ENCODE measurements at regions not wholly inside any gene's neighbourhood (a gene's known extent, or its start where the extent isn't known, plus 50 kb on each side); places are given as distances from the start of the nearest gene placed in this dataset.
"Not testable (repeated sequence)": the region's sequence is repeated elsewhere in the genome, so short reads cannot be mapped to it uniquely, and the experiment has no call there.

DNA sequence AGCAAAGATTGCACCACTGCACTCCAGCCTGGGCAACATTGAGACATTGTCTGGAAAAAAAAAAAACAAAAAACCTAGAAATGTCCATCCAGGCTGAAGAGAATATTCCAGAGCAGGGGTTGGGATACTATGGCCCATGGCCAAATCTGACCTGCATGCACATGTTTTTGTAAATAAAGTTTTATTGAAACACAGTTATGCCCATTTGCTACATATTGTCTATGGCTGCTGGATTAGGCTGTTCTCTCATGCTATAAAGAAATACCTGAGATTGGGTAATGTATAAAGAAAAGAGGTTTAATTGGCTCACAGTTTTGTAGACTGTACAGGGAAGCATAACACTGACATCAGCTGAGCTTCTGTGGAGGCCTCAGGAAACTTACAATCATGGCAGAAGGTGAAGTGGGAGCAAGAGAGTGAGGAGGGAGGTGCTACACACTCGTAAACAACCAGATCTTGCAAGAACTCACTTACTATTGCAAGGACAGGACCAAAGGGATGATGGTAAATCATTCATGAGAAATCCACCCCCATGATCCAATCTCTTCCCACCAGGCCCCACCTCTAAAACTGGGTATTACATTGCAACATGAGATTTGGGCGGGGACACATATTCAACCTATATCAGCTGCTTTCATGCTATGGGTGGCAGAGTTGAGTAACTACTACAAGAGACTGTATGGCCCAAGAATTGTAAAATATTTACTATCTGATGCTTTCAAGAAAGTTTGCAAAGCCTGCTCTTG lies 137.8 kb upstream of the ROPN1B start:
- DNase-seq: not testable (repeated sequence)

DNA sequence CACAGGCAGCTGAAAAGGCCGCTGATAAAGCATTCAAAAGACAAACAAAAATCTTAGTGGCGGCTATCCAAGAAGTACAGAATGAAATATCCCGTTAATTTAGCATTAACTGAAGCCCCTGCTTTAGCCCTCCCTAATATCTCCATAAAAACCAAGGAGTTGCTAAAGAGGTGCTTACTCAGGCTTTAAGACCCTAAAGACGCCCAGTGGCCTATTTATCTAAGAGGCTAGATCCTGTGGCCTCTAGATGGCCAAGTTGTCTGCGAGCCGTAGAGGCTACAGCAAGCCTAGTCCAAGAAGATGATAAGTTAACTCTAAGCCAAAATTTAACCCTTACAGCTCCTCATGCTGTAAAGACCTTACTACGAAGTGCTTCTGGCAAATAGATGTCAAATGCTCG lies 133.4 kb upstream of the ROPN1B start:
- not testable (repeated sequence) for DNase-seq

DNA sequence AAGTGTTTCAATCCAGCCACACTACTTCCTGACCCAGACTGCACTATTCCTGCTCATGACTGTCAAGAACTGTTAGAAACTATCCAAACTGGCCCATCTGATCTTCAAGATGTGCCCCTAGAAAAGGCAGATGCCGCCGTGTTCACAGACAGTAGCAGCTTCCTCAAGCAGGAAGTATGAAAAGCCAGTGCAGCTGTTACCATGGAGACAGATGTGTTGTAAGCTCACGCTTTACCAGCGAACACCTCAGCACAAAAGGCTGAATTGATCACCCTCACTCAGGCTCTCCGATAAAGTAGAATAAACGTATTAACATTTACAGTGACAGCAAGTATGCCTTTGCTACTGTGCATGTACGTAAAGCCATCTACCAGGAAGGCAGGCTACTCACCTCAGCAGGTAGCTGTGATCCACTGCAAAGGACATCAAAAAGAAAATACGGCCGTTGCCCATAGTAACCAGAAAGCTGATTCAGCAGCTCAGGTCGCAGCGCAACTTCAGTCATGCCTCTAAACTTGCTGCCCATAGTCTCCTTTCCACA lies 132.9 kb upstream of the ROPN1B start:
- DNase-seq: peak; percentile 81

DNA sequence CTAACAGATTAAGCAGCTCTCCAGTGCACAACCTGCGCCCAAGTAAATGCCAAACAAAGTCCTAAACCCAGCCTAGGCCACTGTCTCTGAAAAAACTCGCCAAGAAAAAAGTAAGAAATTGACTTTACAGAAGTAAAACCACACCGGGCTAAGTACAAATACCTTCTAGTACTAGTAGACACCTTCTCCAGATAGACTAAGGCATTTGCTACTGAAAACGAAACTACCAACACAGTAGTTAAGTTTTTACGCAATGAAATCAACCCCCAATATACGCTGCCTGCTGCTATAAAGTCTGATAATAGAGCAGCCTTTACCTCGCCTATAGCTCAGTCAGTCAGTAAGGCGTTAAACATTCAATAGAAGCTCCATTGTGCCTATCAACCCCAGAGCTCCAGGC lies 132.2 kb upstream of the ROPN1B start:
- DNase-seq: peak; percentile 57

DNA sequence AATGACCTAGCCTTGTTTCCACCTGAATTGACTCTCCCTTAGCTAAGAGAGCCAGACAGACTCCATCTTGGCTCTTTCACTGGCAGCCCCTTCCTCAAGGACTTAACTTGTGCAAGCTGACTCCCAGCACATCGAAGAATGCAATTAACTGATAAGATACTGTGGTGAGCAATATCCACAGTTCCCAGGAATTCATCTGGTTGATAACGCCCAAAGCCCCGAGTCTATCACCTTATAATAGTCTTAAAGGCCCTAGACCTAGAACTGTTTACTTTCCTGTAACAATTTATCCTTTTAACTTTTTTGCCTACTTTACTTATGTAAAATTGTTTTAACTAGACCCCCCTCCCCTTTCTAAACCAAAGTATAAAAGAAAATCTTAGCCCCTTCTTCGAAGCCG lies 130.1 kb upstream of the ROPN1B start:
- DNase-seq: not testable (repeated sequence)

DNA sequence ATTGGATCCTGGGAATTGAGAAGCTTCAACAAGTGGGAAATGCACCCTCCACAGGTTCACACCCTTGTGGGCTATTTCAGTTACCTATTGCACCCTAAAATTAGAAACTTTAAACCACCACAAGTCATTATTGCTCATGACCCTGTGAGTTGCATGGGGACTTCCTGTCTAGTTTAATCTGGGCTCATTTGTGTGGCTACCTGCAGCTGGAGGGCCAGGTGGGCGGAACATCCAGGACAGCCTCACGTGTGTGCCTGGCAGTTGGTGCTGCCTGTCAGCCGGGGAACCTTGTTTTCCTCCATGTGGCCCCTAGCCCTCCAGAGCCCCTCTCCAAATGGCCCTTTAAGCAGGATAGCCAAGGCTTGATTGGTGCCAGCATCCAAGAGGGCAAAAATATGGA lies 128.5 kb upstream of the ROPN1B start:
- DNase-seq: not testable (repeated sequence)

DNA sequence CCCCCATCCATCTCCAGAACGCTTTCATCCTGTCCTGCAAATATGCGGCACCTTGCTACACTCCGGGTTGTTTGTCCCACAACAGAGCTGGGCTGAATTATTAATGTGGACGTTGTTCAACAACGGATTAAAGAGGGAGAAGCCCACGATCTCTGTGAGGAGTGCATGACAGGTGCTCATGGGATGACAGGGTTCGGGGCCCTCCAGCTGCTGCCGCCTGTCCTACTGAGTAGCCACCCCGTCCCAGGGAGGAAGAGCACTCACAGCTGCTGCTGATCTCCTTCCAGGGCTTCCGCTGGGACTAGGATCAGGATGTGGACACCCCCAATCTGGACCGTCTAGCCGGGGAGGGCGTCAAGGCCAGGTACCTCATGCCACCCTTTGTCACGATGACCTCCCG lies 121.0 kb upstream of the ROPN1B start:
- DNase-seq: not testable (repeated sequence)

DNA sequence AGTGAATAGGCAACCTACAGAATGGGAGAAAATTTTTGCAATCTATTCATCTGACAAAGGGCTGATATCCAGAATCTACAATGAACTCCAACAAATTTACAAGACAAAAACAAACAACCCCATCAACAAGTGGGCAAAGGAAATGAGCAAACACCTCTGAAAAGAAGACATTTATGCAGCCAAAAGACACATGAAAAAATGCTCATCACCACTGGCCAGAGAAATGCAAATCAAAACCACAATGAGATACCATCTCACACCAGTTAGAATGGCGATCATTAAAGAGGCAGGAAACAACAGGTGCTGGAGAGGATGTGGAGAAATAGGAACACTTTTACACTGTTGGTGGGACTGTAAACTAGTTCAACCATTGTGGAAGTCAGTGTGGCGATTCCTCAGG lies 114.0 kb upstream of the ROPN1B start:
- DNase-seq: not testable (repeated sequence)

DNA sequence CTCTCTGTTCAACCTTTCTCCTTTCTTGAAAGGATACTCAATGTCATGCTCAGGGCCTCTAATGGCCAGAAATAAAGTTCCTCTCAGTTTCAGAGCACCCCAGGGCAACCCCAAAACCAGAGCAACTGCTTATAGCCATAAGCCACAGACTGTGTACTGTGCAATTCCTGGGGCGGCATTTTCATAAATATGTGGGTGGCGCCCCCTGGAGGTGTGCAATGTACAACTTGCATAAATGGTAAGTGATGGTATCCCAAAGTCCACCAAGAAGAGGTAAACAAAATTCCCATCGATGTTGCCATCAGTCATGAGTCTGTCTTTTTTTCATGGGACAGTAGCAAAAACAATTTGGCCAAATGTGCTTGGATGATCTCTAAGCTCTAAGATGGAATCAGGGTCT lies 108.4 kb upstream of the ROPN1B start:
- DNase-seq: not testable (repeated sequence)

DNA sequence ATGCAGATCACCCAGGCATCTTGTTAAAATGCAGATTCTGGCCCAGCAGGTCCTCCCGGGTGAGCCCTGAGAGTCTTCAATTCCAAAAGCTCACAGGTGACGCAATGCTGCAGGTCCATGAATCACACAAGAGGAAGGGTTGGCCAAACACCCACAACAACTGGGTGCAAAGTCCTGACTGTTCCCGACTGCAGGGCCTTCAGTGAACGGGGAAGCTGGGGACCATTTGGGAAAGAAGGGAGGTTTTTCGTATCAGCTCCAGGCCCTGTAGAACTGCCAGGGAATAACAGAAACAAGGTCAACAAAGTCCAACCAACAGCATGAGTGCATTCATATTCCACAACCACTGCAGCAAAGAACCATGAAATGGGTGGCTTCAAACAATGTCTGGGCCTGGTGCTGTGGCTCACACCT lies 106.1 kb upstream of the ROPN1B start:
- DNase-seq: not testable (repeated sequence)

DNA sequence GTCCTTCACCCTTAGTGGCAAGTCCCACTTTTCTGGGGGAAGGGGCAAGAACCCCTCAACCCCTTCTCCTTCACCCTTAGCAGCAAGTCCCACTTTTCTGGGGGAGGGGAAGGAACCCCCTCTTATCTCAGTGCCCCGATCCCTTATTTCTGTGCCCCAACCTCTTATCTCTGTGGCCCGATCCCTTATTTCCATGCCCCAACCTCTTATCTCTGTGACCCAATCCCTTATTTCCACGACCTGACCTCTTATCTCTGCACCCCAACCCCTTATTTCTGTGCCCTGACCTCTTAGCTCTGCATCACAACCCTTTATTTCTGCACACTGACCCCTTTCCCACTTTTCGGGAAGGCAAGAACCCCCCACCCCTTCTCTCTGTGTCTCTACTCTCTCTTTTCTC lies 104.4 kb upstream of the ROPN1B start:
- not testable (repeated sequence) for DNase-seq

DNA sequence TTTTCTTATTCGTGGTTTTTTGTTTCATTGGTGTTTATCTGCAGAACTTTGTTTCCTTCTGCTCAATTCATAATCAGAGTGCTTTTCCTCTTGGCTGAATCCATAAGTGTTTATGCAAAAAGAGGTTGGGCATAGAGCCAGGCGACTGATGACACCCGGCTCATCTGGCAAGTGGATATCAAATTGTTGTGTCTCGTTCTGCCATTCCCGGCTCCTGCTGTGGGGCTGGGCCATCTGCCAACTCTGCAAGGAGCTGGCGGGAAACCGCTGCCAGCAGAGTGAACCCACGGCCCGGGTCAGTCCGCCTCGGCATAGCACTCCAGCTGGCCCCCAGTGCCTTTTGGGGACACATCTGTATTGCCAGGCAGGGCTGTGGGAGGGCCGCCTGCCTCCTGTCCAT lies 83.0 kb upstream of the ROPN1B start:
- DNase-seq: not testable (repeated sequence)

DNA sequence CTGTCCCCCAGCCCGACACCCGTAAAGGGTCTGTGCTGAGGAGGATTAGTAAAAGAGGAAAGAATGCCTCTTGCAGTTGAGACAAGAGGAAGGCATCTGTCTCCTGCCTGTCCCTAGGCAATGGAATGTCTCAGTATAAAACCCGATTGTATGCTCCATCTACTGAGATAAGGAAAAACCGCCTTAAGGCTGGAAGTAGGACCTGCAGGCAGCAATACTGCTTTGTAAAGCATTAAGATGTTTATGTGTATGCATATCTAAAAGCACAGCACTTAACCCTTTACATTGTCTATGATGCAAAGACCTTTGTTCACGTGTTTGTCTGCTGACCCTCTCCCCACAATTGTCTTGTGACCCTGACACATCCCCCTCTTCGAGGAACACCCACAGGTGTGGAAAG lies 69.8 kb upstream of the ROPN1B start:
- not testable (repeated sequence) for DNase-seq

DNA sequence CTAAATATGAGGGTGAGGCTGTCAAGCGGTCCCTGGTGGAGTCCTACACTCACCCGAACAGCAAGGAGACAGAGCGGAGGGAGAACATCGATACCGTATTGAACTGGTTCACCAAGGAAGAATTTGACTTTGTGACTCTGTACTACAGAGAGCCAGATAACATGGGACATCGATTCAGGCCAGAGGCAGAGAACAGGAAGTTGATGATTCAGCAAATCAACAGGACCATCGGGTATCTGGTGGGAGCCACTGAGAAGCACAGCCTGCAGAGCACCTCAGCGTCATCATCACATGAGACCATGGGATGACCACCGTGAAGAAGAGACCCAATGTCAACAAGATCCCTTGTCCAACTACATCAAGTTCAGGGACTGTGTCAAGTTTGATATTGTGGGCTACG lies 67.5 kb upstream of the ROPN1B start:
- not testable (repeated sequence) for DNase-seq

DNA sequence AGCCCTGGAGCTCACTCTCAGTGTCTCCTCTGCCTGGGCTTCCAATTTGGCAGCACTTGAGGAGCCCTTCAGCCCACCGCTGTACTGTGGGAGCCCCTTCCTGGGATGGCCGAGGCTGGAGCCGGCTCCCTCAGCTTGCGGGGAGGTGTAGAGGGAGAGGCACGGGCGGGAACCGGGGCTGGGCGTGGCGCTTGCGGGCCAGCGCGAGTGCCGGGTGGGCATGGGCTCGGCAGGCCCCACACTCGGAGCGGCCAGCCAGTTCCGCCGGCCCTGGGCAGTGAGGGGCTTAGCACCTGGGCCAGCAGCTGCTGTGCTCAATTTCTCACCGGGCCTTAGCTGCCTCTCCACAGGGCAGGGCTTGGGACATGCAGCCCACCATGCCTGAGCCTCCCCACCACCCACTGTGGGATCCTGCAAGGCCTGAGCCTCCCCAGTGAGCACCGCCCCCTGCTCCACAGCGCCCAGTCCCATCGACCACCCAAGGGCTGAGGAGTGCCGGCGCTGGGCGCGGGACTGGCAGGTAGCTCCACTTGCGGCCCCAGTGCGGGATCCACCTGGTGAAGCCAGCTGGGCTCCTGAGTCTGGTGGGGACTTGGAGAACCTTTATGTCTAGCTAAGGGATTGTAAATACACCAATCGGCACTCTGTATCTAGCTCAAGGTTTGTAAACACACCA lies 65.1 kb upstream of the ROPN1B start:
- DNase-seq: not testable (repeated sequence)

DNA sequence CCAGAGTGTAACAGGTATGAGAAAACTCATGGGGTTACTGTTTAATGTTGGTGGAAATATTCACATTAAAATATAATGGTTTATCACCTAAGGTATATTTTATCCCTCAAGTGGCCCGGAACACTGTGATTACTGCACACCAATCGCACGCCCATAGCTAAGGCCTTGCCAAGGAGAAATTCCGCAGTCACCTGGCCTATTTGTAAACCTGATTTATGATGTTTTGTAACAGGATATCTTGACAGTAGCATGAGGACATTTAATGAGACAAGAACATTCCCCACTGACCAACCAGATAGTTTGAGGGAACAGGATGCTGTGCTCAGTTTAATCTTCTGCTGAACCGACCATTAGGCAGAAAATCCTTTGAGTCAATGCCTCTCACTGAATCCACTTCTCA lies 61.7 kb upstream of the ROPN1B start:
- not testable (repeated sequence) for DNase-seq

DNA sequence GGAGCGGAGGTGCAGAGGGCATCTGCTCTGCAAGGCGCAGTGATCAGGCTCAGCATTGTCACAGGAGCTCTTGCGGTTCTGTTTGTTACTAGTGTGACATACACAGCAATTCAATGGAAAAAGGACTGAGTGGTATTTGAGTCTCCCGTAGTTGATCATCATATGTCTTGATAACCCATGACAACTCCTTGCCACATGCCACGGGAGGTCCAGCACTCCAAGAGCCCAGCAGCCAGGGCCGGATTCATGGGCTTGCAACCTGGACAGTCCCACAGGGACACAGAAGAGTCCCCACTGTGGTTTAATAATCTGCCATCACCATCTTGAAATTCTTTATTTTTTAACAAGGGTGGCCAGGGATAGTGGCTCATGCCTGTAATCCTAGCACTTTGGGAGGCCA lies 58.1 kb upstream of the ROPN1B start:
- not testable (repeated sequence) for DNase-seq

DNA sequence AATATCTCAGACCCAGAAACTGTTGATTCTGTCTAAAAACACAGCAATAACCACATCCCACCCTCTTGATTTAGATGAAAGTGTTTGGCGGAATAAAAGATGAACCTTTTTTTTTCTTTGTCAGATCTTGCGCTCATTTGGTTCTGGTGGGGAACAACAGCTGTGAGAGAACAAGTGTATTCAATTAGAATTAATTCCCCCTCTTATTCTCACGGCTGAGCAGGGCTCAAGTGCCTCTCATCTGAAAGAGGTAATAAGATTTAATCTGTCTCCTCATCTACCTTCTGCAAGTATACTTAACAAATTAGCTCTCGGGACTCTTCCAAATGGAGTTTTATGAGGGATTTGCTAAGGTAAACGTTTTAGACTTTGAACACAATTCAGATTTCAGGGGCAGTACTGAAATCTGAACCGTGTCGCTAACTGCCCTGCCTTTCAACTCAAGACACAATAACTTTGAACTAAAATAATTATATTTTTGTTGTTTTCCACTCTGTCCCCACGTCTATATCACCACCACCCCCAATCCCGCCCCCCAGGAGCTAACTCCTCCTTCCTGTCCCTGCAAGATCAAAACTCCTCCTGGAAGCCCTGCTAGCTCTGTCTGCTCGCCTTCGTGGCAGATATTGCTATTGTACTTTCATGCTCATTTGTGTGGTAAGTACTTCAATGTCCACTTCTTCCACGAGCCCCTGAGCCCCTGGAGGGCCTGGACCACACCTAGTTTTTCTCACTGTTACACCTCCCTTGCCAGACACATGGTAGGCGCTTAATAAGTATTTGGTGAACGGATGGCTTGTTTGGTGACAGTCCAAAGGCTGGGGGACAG lies 54.2 kb upstream of the ROPN1B start:
- DNase-seq: not testable (repeated sequence)

DNA sequence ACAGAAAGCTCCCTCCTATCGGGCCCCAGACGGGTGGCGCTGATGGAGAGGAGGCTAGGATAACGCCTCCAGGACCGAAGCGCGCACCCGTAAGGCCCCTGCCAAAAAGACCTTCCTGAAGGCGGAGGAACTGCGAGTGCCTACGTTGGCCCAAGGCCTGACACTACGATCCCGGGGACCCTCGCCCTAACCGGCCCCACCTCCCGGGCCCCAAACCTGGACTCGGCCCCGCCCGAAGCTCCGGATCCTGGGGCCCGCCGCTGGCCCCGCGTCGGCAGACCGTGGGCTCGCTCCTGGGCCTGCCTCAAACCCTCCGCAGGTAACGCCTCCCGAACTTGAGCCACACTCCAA lies 53.6 kb upstream of the ROPN1B start:
- not testable (repeated sequence) for DNase-seq

DNA sequence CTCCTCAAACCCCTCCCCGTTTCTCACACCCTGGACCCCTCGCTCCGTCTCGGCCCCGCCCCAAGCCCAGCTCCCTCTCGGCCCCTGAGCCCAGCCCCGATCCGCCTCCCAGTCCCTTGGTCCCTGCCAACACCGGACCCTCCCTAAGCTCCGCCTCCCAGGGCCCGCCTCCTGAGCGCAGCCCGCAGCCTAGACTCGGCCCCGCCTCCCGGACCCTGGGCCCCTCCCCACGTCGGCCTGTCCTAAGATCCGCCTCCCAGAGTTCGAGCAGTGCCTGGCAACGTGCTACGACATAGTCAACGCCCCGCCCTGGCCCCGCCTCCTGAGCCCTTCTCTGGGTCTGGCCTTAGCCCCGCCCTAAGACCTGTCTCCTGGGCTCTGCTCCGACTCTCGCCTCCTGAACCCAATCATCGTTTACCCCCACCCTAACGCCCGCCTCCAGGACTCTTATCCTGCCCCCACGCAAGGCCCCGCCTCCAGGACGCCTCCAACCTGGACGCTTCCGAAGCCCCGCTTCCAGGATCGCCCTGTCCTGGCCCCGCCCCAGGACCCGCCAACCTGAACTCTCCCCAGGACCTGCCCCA lies 53.1 kb upstream of the ROPN1B start:
- DNase-seq: peak; percentile 100

DNA sequence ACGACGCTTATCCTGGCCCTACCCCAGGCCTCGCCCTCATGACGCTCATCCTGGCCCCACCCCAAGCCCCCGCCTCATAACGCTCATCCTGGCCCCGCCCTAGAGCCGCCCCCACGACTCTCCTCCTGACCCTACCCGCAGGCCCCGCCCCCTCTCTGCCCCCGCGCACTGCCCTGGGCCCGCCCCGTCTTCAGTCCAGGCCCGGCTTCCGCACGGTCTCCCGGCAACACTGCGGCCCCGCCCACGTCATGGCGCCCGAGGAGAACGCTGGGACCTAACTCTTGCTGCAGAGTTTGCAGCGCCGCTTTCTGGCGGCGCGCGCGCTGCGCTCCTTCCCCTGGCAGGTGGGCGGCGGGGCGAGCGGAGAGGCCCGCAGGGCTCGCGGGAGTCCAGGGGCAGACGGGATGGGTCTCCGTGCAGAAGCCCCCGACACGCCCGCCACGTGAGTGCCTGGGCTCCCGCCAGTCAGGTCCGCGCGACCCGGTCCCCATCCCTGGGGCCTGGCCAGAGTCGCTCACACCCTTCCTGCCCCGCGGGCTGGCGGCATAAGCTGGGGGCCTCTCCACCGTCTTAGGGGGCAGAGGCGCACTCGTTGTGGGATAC lies 52.5 kb upstream of the ROPN1B start:
- DNase-seq: no peak

DNA sequence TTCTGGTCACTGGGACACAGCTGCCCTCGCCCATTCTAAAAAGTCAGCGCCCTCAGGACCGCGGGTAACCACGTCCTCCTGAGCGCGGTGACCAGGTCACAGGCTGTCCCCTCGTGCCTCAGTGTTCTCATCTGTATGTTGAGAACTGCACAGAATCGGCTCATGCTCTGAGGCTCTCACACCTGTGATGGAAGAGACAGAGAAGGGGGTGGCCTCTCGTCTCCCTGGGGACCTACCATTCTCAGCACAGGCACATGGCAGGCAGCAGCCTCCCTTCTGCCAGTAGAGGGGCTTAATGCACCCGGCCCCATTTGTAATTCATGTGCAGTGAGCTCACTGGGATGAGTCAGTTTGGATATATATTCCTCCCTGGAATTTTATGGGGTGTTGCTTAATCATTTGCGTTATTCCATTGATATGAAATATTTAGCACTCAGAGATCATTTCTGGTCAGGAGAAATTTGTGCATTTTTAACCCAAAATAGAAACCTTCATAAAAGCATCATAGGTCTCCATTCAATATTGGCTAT lies 51.9 kb upstream of the ROPN1B start:
- DNase-seq: peak; percentile 16
